ENCODE measurements at regions not wholly inside any gene's neighbourhood (a gene's known extent, or its start where the extent isn't known, plus 50 kb on each side); places are given as distances from the start of the nearest gene placed in this dataset.

GRCh38 chr2:10223932-10224720, 78.6 kb upstream of the HPCAL1 start:
- no CpG with 5 or more reads among the region's 16 CpGs for WGBS (ENCODE audit: extremely low coverage, insufficient read length, low lambda C conversion rate)
- Histone ChIP-seq H2BK20ac (ENCODE audit: low read depth, low read length, poor library complexity, severe bottlenecking) (no peak overlapping the region), H4K5ac (ENCODE audit: insufficient read length, low read depth, low read length) (no peak overlapping the region), H3K27me3 (ENCODE audit: insufficient read depth, low read length) (no peaks in the 10 kb centered on the region), H2AK5ac (ENCODE audit: insufficient read length, low read length) (no peak overlapping the region), H3K23ac (ENCODE audit: insufficient read length, low read depth, low read length) (no peak overlapping the region), H3K4me2 (ENCODE audit: insufficient read depth, insufficient read length, low read length) (no peak overlapping the region), H3T11ph (ENCODE audit: low read length) (no peak overlapping the region), H3K18ac (ENCODE audit: insufficient read length, low read depth, low read length) (no peak overlapping the region), H3K23me2 (ENCODE audit: insufficient read length, low read depth, low read length, poor library complexity, severe bottlenecking) (no peaks in the 10 kb centered on the region), H2BK12ac (ENCODE audit: insufficient read length, low read depth, low read length) (no peak overlapping the region), H2BK15ac (ENCODE audit: low read depth, low read length) (no peak overlapping the region), H3K14ac (ENCODE audit: insufficient read depth, low read length) (no peak overlapping the region), H2BK120ac (ENCODE audit: low read depth, low read length, poor library complexity, severe bottlenecking) (no peak overlapping the region), H3K4ac (ENCODE audit: low read depth, low read length) (no peak overlapping the region), H3K56ac (ENCODE audit: insufficient read length, low read depth, low read length) (no peak overlapping the region), H2BK5ac (ENCODE audit: insufficient read length, low read length) (no peak overlapping the region), H4K8ac (replicated peaks; ENCODE audit: insufficient read length, low read depth, low read length) (no peak overlapping the region), H3K27ac (ENCODE audit: insufficient read length, low read depth, low read length) (no peak overlapping the region), H3K79me2 (ENCODE audit: insufficient read depth, low read length) (no peaks in the 10 kb centered on the region), H4K91ac (ENCODE audit: insufficient read length, low read depth, low read length) (no peak overlapping the region), H2AFZ (ENCODE audit: low read length) (no peak overlapping the region), H4K20me1 (ENCODE audit: control insufficient read depth, insufficient read depth, insufficient read length) (no peaks in the 10 kb centered on the region), H3K9me3 (ENCODE audit: control insufficient read depth, low read depth, low read length) (no peaks in the 10 kb centered on the region), H3K79me1 (ENCODE audit: insufficient read depth, low read depth, low read length, poor library complexity, severe bottlenecking) (no peaks in the 10 kb centered on the region), H3K9ac (ENCODE audit: extremely low read depth, insufficient read length, low read length) (no peak overlapping the region), H3K4me1 (ENCODE audit: insufficient read depth, low read length) (no peaks in the 10 kb centered on the region)
- peaks cover 4% of the 10 kb centered on the region for H3K27me3 Mint-ChIP-seq (ENCODE audit: low read depth)
- no peak overlapping the region for H3K4me3 Mint-ChIP-seq
- H3K4me1 Mint-ChIP-seq, result peaks cover 14 to 44% of the 10 kb centered on the region in 2 experiments
- DNase-seq, result no peak
- no peaks in the 10 kb centered on the region for H3K36me3 Mint-ChIP-seq (ENCODE audit: insufficient read depth in 1 of 3, low read depth in 3 of 3)
- no peak overlapping the region for H3K27ac Mint-ChIP-seq
- no peaks in the 10 kb centered on the region; a peak in 1 of 5 replicates for H3K9me3 Mint-ChIP-seq
- TF ChIP-seq CTCF (conservative IDR thresholded peaks at IDR 0.05), result no peak; the same call in 2 of the 3 replicates
